Gastrocnemius medialis (tissue), 4 donors: ENCODE measurements at regions not wholly inside any gene's neighbourhood (a gene's known extent, or its start where the extent isn't known, plus 50 kb on each side); places are given as distances from the start of the nearest gene placed in this dataset.

ENCODE experiments used
- ATAC-seq, 2 donors: fragments of 150-250 bp; one replicate each; pipeline ENCODE4 v1.9.1; 2016
- DNase-seq, 2 donors: peaks; one replicate each; pipeline ENCODE4 v3.0.0-alpha.2; 2019
- H3K27ac ChIP-seq, 4 donors: fragments of 200-600 bp; sonication (generic); 1 replicate in 1 of 4; 2 replicates in 3 of 4; pipeline ENCODE4 v1.5.1; 2016 to 2018; ENCODE audit warnings: mild to moderate bottlenecking in 2 of 4, moderate library complexity in 1 of 4
- H3K27me3 ChIP-seq, 3 donors: fragments of 200-600 bp; sonication (generic) in 2 of 3; 1 replicate in 1 of 3; 2 replicates in 2 of 3; pipeline versions ENCODE4 v1.5.1 to v1.6.0; 2016 to 2019; ENCODE audit warnings: mild to moderate bottlenecking in 1 of 3, moderate library complexity in 1 of 3
- H3K36me3 ChIP-seq, 2 donors: fragments of 200-600 bp; sonication (generic) in 1 of 2; one replicate each; pipeline ENCODE4 v1.5.1; 2017 to 2018
- H3K4me1 ChIP-seq, 2 donors: fragments of 200-600 bp; sonication (generic) in 1 of 2; one replicate each; pipeline ENCODE4 v1.5.1; 2016 to 2017; ENCODE audit warnings: mild to moderate bottlenecking in 2 of 2
- H3K4me3 ChIP-seq, 4 donors: fragments of 200-600 bp; sonication (generic) in 3 of 4; 1 replicate in 1 of 4; 2 replicates in 3 of 4; pipeline ENCODE4 v1.5.1; 2016 to 2019; ENCODE audit warnings: mild to moderate bottlenecking in 2 of 4
- H3K9me3 ChIP-seq, 3 donors: fragments of 200-600 bp; sonication (generic) in 2 of 3; 1 replicate in 1 of 3; 2 replicates in 2 of 3; pipeline ENCODE4 v1.5.1; 2016 to 2019
- POLR2A ChIP-seq, 2 donors: fragments of 450-650 bp; IDR thresholded peaks; one replicate each; pipeline ENCODE4 v1.6.1; 2017; ENCODE audit warnings: antibody characterized with exemption in 2 of 2, mild to moderate bottlenecking in 2 of 2, moderate library complexity in 2 of 2
- in situ Hi-C, 4 donors: fragments of 200-750 bp; cut with MboI; loops; one replicate each; pipeline versions ENCODE4 v1.15.0 to v1.8.0; 2017; ENCODE audit warnings: low sequenced_read_pairs in 4 of 4
- intact Hi-C: fragments of 100-400 bp; cut with DNase I; formaldehyde crosslinking; loops from one replicate; pipeline ENCODE4 v1.15.1; 2023; ENCODE audit warnings: low total_unique reads
- TF ChIP-seq, protein P1 (sequence below), 5 experiments: fragments of 450-650 bp in 3 of 5; fragments of 200-600 bp in 2 of 5; sonication (generic) in 2 of 5; IDR thresholded peaks in 4 of 5; conservative IDR thresholded peaks in 1 of 5; 1 replicate in 4 of 5; 2 replicates in 1 of 5; pipeline ENCODE4 v1.5.1; 2016 to 2019; ENCODE audit warnings: antibody characterized with exemption in 5 of 5, mild to moderate bottlenecking in 3 of 5, moderate library complexity in 3 of 5

GRCh38 chr14:53461858-53462257, 308.7 kb upstream of the DDHD1 start:
- intact Hi-C loops: no loop called here
- H3K27ac ChIP-seq: no peak overlapping the region
- no peaks in the 10 kb centered on the region for H3K36me3 ChIP-seq
- in situ Hi-C loops: no loop called here
- H3K27me3 ChIP-seq: no peaks in the 10 kb centered on the region
- TF ChIP-seq, protein P1, sequence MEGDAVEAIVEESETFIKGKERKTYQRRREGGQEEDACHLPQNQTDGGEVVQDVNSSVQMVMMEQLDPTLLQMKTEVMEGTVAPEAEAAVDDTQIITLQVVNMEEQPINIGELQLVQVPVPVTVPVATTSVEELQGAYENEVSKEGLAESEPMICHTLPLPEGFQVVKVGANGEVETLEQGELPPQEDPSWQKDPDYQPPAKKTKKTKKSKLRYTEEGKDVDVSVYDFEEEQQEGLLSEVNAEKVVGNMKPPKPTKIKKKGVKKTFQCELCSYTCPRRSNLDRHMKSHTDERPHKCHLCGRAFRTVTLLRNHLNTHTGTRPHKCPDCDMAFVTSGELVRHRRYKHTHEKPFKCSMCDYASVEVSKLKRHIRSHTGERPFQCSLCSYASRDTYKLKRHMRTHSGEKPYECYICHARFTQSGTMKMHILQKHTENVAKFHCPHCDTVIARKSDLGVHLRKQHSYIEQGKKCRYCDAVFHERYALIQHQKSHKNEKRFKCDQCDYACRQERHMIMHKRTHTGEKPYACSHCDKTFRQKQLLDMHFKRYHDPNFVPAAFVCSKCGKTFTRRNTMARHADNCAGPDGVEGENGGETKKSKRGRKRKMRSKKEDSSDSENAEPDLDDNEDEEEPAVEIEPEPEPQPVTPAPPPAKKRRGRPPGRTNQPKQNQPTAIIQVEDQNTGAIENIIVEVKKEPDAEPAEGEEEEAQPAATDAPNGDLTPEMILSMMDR (IDR thresholded peaks at IDR 0.05 in 4 of 5, conservative IDR thresholded peaks at IDR 0.05 in 1 of 5): no peak
- no peak for TF ChIP-seq POLR2A (IDR thresholded peaks at IDR 0.05)
- DNase-seq (no peak), ATAC-seq (no peak)
- peaks cover 6 to 8% of the 10 kb centered on the region in 2 donors for H3K4me1 ChIP-seq
- no peaks in the 10 kb centered on the region for H3K9me3 ChIP-seq
- no peak overlapping the region for H3K4me3 ChIP-seq

DNA sequence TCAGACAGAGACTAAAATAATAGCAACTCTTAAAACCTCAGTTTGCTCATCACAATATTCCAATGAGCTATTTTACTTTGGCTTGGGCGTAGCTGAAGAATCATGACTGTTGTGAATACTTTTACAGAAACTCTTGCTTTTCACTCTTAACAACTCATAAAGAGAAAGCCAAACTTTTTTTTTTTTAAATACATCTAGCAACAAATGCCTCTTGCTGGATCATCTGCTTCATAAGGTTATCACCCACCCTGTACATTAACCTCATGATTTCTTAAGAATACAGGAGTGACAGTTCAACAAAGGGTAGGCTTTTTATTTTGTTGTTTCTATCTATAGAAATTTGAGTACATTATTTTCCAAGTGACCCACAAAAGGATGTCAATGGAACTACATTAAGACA, 307.4 kb upstream of the DDHD1 start:
- Histone ChIP-seq H3K4me1 (peaks cover 6 to 8% of the 10 kb centered on the region in 2 donors), H3K27ac (no peak overlapping the region), H3K36me3 (no peaks in the 10 kb centered on the region), H3K4me3 (no peak overlapping the region), H3K9me3 (no peaks in the 10 kb centered on the region), H3K27me3 (no peaks in the 10 kb centered on the region)
- intact Hi-C loops (no loop called here), in situ Hi-C loops (no loop called here)
- no peak for ATAC-seq
- DNase-seq: no peak
- TF ChIP-seq, protein P1 (IDR thresholded peaks at IDR 0.05 in 4 of 5, conservative IDR thresholded peaks at IDR 0.05 in 1 of 5): no peak
- no peak for TF ChIP-seq POLR2A (IDR thresholded peaks at IDR 0.05)

DNA sequence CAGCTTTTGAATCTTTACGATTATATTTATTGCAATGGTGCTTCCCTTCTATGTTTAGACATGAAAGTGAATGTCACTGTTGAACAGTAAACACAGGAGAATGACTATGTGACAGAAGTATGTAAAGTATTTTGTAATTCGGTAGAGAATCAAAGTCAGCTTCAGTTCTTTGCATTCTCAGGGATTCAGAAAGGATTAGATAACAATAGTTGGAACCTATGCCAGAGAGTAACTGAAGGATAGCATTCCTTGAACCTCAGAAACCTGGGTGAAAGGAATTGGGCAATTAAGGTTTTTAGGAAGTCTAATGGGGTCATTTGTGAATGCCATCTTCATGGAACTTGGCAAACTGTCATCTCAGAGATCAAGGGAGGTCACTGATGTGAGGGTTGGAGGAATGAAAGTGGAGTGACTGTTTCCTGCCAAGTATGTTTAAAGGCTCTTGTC, 305.3 kb upstream of the DDHD1 start:
- in situ Hi-C loops: no loop called here
- intact Hi-C loops: no loop called here
- Histone ChIP-seq H3K27me3 (no peaks in the 10 kb centered on the region), H3K9me3 (no peaks in the 10 kb centered on the region), H3K4me1 (peaks cover 6 to 8% of the 10 kb centered on the region in 2 donors), H3K27ac (no peak overlapping the region), H3K36me3 (no peaks in the 10 kb centered on the region), H3K4me3 (no peak overlapping the region)
- ATAC-seq (no peak), DNase-seq (no peak)
- TF ChIP-seq, protein P1 (IDR thresholded peaks at IDR 0.05 in 4 of 5, conservative IDR thresholded peaks at IDR 0.05 in 1 of 5): no peak
- no peak for TF ChIP-seq POLR2A (IDR thresholded peaks at IDR 0.05)

DNA sequence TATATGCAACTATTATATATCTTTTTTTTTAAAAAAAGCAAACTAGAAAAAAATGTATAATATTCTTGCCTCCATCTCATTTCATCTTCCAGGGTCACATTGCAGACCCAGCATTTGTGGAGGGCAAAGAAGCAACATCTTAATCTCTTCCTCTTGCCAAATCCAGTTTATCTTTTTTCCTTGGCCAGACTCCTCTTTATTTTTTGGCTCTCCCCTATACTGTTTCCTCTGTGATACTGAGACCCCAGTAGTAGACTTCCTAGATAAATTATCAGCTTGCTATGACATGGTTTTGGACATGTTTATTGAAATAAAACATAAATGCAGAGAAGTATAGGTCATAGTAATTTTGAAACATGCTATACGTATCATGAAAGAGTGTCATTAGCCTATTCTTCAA, 303.8 kb upstream of the DDHD1 start:
- TF ChIP-seq, protein P1 (IDR thresholded peaks at IDR 0.05 in 4 of 5, conservative IDR thresholded peaks at IDR 0.05 in 1 of 5): no peak
- no peak for TF ChIP-seq POLR2A (IDR thresholded peaks at IDR 0.05)
- in situ Hi-C loops (no loop called here), intact Hi-C loops (no loop called here)
- no peak for DNase-seq
- Histone ChIP-seq H3K27ac (no peak overlapping the region), H3K4me3 (no peak overlapping the region), H3K36me3 (no peaks in the 10 kb centered on the region), H3K4me1 (peaks cover 6 to 8% of the 10 kb centered on the region in 2 donors), H3K9me3 (no peaks in the 10 kb centered on the region), H3K27me3 (no peaks in the 10 kb centered on the region)
- ATAC-seq: no peak

GRCh38 chr14:53452005-53452673, 299.0 kb upstream of the DDHD1 start:
- intact Hi-C loops (no loop called here), in situ Hi-C loops (no loop called here)
- no peak for ATAC-seq
- Histone ChIP-seq H3K36me3 (no peaks in the 10 kb centered on the region), H3K4me1 (no peaks in the 10 kb centered on the region), H3K4me3 (no peak overlapping the region), H3K27ac (no peak overlapping the region), H3K27me3 (no peaks in the 10 kb centered on the region), H3K9me3 (no peaks in the 10 kb centered on the region)
- no peak for DNase-seq
- TF ChIP-seq, protein P1 (IDR thresholded peaks at IDR 0.05 in 4 of 5, conservative IDR thresholded peaks at IDR 0.05 in 1 of 5): no peak
